ENCODE measurements at regions not wholly inside any gene's neighbourhood (a gene's known extent, or its start where the extent isn't known, plus 50 kb on each side); places are given as distances from the start of the nearest gene placed in this dataset.

GRCh38 chr4:102174719-102175189, 170.5 kb downstream of the SLC39A8 start:
- TF ChIP-seq CTCF (conservative IDR thresholded peaks at IDR 0.05; ENCODE audit: low read depth, low read length) (no peak), EZH2 (IDR thresholded peaks at IDR 0.05; ENCODE audit: borderline replicate concordance, low read depth, low read length, poor library complexity, severe bottlenecking) (no peak)

All from A673 (cell line).